SK-N-MC (cell line): ENCODE measurements at regions not wholly inside any gene's neighbourhood (a gene's known extent, or its start where the extent isn't known, plus 50 kb on each side); places are given as distances from the start of the nearest gene placed in this dataset.

ENCODE experiments used
- EZH2 ChIP-seq: fragments of 200-600 bp; sonication (generic); IDR thresholded peaks from one replicate; pipeline ENCODE4 v1.6.1; 2017; ENCODE audit warnings: antibody characterized with exemption
- POLR2AphosphoS5 ChIP-seq: IDR thresholded peaks from 2 replicates; pipeline ENCODE4 v1.6.1; 2012; ENCODE audit warnings: mild to moderate bottlenecking, low read depth, low read length, borderline replicate concordance

- TF ChIP-seq EZH2 (no peak), POLR2AphosphoS5 (no peak)
These were observed 153.0 kb upstream of the ARPP21 start for GRCh38 chr3:35486295-35486694.
